ENCODE measurements at regions not wholly inside any gene's neighbourhood (a gene's known extent, or its start where the extent isn't known, plus 50 kb on each side); places are given as distances from the start of the nearest gene placed in this dataset.
"Not testable (repeated sequence)": the region's sequence is repeated elsewhere in the genome, so short reads cannot be mapped to it uniquely, and the experiment has no call there.

DNA sequence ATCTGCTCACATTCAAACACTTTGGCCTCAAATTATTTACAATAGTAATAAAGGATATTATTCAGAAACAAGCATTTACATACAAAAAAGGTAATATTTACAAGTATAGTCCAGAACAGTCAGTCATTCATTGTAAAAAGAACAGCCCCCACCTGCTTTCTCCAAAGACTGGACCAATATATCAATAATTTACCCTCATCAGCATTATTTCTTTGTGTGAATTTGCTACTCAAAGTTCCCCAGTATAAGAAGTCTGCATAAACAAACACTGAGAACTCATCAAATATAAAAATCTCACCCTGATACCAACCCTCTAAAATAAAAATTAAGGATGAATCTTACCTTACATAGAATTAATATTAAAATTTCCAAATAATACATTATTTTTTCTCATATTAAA is 267.8 kb upstream of the POU5F2 start:
- TF ChIP-seq CTCF (IDR thresholded peaks at IDR 0.05; ENCODE audit: insufficient read depth, low read depth, low read length, missing control alignments), result no peak

GRCh38 chr5:93998951-93999455 is 257.6 kb upstream of the POU5F2 start:
- TF ChIP-seq CTCF (IDR thresholded peaks at IDR 0.05; ENCODE audit: insufficient read depth, low read depth, low read length, missing control alignments), result no peak
- H3K4me3 ChIP-seq (ENCODE audit: low read length), result no peak overlapping the region
- no peak for DNase-seq (ENCODE audit: low read depth)

More for the DNA sequence above, 267.8 kb upstream of the POU5F2 start:
- DNase-seq (ENCODE audit: low read depth), result no peak
- no peak overlapping the region for H3K4me3 ChIP-seq (ENCODE audit: low read length)

- H3K4me3 ChIP-seq (ENCODE audit: low read length), result no peak overlapping the region
- no peak for TF ChIP-seq CTCF (IDR thresholded peaks at IDR 0.05; ENCODE audit: insufficient read depth, low read depth, low read length, missing control alignments)
- DNase-seq (ENCODE audit: low read depth), result no peak
Measured at GRCh38 chr5:93997562-93997961, 256.2 kb upstream of the POU5F2 start.

- no peak for DNase-seq (ENCODE audit: low read depth)
- no peak for TF ChIP-seq CTCF (IDR thresholded peaks at IDR 0.05; ENCODE audit: insufficient read depth, low read depth, low read length, missing control alignments)
- H3K4me3 ChIP-seq (ENCODE audit: low read length), result no peak overlapping the region
Measured at GRCh38 chr5:93995126-93995621, 253.8 kb upstream of the POU5F2 start.

DNA sequence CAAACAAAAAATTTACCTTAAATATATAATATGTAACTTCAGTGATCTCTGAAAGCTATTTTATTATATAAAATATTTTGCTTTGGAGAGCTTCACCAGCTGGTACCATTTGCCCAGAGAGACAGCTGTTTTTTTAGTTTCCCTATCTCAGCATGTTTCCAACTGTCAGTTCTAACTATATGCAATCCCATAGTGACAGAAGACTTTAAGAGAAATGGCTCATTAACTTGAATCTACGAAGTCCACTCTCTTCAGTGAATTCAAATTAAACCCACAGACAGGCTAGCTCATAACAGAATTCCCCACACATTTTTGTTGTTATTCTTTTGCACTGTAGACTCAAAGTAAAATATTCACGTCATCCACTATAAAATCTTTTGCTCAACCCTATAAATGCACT is 251.8 kb upstream of the POU5F2 start:
- DNase-seq (ENCODE audit: low read depth), result no peak
- TF ChIP-seq CTCF (IDR thresholded peaks at IDR 0.05; ENCODE audit: insufficient read depth, low read depth, low read length, missing control alignments), result no peak
- no peak overlapping the region for H3K4me3 ChIP-seq (ENCODE audit: low read length)

GRCh38 chr5:93990504-93991070 is 249.2 kb upstream of the POU5F2 start:
- no peak for DNase-seq (ENCODE audit: low read depth)
- H3K4me3 ChIP-seq (ENCODE audit: low read length), result no peak overlapping the region
- no peak for TF ChIP-seq CTCF (IDR thresholded peaks at IDR 0.05; ENCODE audit: insufficient read depth, low read depth, low read length, missing control alignments)

DNA sequence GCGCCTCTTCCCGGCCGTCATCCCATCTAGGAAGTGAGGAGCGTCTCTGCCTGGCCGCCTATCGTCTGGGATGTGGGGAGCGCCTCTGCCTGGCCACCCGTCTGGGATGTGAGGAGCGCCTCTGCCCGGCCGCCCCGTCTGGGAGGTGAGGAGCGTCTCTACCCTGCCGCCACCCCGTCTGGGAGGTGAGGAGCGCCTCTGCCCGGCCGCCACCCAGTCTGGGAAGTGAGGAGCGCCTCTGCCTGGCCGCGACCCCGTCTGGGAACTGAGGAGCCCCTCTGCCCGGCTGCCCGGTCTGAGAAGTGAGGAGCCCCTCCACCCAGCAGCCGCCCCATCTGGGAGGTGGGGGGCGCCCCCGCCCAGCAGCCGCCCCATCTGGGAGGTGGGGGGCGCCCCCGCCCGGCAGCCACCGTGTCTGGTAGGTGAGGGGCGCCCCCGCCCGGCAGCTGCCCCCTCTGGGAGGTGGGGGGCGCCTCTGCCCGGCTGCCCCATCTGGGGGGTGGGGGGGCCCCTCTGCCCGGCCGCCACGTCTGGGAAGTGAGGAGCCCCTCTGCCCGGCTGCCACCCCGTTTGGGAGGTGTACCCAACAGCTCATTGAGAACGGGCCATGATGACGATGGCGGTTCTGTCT is 244.7 kb upstream of the POU5F2 start:
- DNase-seq (ENCODE audit: low read depth); H3K4me3 ChIP-seq (ENCODE audit: low read length): not testable (repeated sequence)

All from epithelial cell of esophagus (primary cell).